ENCODE measurements at regions not wholly inside any gene's neighbourhood (a gene's known extent, or its start where the extent isn't known, plus 50 kb on each side); places are given as distances from the start of the nearest gene placed in this dataset.
"Not testable (repeated sequence)": the region's sequence is repeated elsewhere in the genome, so short reads cannot be mapped to it uniquely, and the experiment has no call there.

GRCh38 chr6:57985734-57986133 is 668.3 kb downstream of the PRIM2 start:
- DNase-seq (ENCODE audit: low spot score in 2 of 2); H3K9me3 ChIP-seq; H3K36me3 ChIP-seq (replicated peaks); H3K27me3 ChIP-seq (ENCODE audit: low read depth); H3K4me1 ChIP-seq; H3K4me3 ChIP-seq; in situ Hi-C loops (cut with MboI; ENCODE audit: low sequenced_read_pairs): not testable (repeated sequence)

DNA sequence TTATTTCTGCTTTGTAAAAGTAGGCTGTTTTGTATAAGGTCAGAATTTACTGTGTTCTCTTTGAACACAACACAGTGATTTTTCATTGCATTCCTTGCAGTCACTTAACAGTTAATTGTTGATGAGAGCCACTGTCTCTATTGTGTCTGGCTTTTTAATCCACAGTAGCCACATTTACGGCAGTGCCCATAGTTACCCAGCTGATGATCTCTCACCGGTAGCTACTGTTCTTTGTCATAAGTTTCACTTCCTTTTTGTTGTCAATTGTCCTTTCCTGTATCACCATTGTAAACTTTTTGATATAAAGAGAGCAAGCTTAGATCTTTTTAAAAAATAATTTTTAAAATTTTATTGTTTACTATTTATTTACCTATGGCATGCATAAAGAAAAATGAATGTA is 669.2 kb downstream of the PRIM2 start:
- H3K9me3 ChIP-seq; H3K36me3 ChIP-seq (replicated peaks); H3K27me3 ChIP-seq (ENCODE audit: low read depth); in situ Hi-C loops (cut with MboI; ENCODE audit: low sequenced_read_pairs); H3K4me3 ChIP-seq; DNase-seq (ENCODE audit: low spot score in 2 of 2); H3K4me1 ChIP-seq: not testable (repeated sequence)

DNA sequence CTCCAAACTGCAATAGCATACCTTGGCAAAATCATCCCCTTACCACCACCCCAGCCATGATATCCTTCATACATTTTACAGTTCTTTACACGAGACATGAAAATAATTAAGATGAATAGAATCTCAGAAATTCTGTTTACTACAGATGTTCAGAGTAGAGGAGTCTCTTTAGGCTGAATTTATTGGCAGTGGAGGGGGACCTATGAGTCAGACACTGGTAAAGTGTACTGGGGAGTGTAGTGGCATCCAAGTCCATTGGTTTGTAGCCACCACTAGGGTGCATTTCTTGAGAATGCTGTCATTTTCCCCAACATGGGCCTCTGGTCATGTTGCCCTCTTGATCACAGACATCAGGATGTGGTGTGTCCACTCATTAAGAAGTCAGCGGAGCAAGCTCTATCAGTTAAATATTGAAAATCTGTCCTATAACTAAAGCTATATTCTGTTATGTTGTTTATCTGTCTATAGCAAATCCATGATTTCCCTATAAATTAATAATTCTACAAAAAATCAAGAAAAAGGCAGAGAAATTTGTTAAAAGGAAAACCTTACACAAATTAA is 672.2 kb downstream of the PRIM2 start:
- DNase-seq (ENCODE audit: low spot score in 2 of 2); H3K36me3 ChIP-seq (replicated peaks); in situ Hi-C loops (cut with MboI; ENCODE audit: low sequenced_read_pairs); H3K27me3 ChIP-seq (ENCODE audit: low read depth); H3K4me1 ChIP-seq; H3K9me3 ChIP-seq; H3K4me3 ChIP-seq: not testable (repeated sequence)

- H3K9me3 ChIP-seq; H3K4me3 ChIP-seq; H3K36me3 ChIP-seq (replicated peaks); in situ Hi-C loops (cut with MboI; ENCODE audit: low sequenced_read_pairs); H3K27me3 ChIP-seq (ENCODE audit: low read depth); DNase-seq (ENCODE audit: low spot score in 2 of 2); H3K4me1 ChIP-seq: not testable (repeated sequence)
Observed at GRCh38 chr6:57998858-57999619, 681.6 kb downstream of the PRIM2 start.

- H3K9me3 ChIP-seq; in situ Hi-C loops (cut with MboI; ENCODE audit: low sequenced_read_pairs): not testable (repeated sequence)
Observed at GRCh38 chr6:58000233-58000632, 682.8 kb downstream of the PRIM2 start.

DNA sequence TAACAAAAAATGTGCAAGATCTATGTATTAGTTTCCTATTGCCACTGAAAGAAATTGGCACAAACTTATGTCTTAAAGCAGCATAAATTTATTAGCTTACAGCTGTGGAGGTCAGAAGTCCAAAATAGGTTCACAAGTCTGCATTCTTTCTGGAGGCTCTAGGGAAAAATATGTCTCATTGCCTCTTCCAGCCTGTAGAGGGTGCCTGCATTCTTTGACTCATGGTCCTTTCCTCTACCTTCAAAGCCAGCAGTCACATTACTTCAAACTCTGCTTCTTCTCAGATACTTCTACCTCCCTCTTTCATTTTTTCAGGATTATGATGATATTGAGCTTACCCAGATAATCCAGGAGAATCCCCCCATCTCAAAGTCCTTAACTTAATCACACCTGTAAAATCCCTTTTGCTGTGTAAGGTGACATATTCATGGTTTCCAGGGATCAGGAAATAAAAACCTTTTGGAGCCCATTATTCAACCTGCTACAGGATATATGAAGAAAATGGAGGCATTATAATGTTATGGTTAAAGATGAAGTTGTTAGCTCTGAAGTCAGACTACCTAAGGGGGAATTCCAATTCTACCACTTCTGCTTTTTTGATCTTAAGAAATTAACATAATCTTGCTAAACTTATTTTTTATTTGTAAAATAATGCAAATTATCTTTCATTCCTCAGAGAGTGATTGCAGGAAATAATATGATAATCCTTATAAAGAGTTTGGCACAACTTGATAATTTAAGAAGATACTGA is 686.2 kb downstream of the PRIM2 start:
- H3K4me1 ChIP-seq; H3K27me3 ChIP-seq (ENCODE audit: low read depth); in situ Hi-C loops (cut with MboI; ENCODE audit: low sequenced_read_pairs); H3K4me3 ChIP-seq; H3K9me3 ChIP-seq; DNase-seq (ENCODE audit: low spot score in 2 of 2); H3K36me3 ChIP-seq (replicated peaks): not testable (repeated sequence)

More at GRCh38 chr6:58000233-58000632, 682.8 kb downstream of the PRIM2 start:
- H3K4me3 ChIP-seq; DNase-seq (ENCODE audit: low spot score in 2 of 2); H3K27me3 ChIP-seq (ENCODE audit: low read depth); H3K36me3 ChIP-seq (replicated peaks); H3K4me1 ChIP-seq: not testable (repeated sequence)

DNA sequence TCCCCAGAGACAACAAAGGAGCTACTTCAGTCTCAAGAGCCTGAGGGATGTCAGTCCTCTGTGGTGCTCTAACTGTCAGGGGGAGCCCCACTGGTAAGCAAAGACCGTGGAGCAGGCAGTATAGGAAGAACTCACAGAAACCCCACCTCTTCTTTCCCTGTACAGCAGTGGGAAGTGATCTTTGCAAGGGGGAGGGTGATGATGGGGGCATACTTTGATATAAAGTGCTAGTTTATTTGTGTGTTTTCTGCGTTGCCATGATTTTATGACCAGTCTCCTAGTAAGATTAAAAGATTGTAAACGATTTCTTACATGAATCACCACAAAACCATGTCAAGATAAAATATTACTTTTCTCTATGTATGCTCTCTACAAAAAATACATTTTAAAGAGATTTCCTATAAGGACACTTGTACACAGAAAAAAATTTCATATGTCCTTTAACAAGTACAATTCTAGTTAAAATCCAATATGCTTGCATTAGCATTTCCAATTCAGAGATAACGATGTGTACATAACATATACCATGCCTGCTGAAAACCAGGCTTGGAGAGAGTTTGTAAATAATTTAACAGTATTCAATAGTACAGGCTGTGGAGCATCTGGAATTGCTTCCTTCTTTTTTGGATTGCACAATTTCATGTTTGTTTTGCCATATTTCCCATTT is 690.0 kb downstream of the PRIM2 start:
- H3K4me1 ChIP-seq; H3K4me3 ChIP-seq; in situ Hi-C loops (cut with MboI; ENCODE audit: low sequenced_read_pairs); H3K36me3 ChIP-seq (replicated peaks); DNase-seq (ENCODE audit: low spot score in 2 of 2); H3K27me3 ChIP-seq (ENCODE audit: low read depth); H3K9me3 ChIP-seq: not testable (repeated sequence)

DNA sequence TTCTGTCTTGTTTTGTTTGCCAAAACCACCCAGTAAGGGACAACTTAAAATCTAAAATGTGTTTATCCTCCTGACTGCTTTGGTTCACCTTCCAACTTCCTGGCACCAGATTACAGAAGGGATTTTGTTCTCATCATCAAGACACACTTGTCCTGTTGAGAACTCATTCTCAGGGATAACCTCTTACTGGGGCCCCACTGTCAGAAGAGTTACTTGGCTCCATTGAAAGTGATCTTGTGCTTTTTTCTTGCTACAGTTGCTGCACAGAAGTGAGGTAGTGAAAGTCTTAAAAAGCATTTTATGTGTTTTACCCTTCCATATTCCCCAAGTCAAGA is 690.5 kb downstream of the PRIM2 start:
- not testable (repeated sequence) for DNase-seq (ENCODE audit: low spot score in 2 of 2); H3K4me3 ChIP-seq

GRCh38 chr6:58011954-58012600 is 694.6 kb downstream of the PRIM2 start:
- H3K27me3 ChIP-seq (ENCODE audit: low read depth); in situ Hi-C loops (cut with MboI; ENCODE audit: low sequenced_read_pairs); H3K4me3 ChIP-seq; H3K9me3 ChIP-seq; H3K4me1 ChIP-seq; H3K36me3 ChIP-seq (replicated peaks); DNase-seq (ENCODE audit: low spot score in 2 of 2): not testable (repeated sequence)

More for the DNA sequence above, 690.5 kb downstream of the PRIM2 start:
- H3K36me3 ChIP-seq (replicated peaks); H3K4me1 ChIP-seq; in situ Hi-C loops (cut with MboI; ENCODE audit: low sequenced_read_pairs); H3K27me3 ChIP-seq (ENCODE audit: low read depth); H3K9me3 ChIP-seq: not testable (repeated sequence)

- in situ Hi-C loops (cut with MboI; ENCODE audit: low sequenced_read_pairs); H3K9me3 ChIP-seq; H3K4me1 ChIP-seq; H3K27me3 ChIP-seq (ENCODE audit: low read depth); H3K4me3 ChIP-seq; H3K36me3 ChIP-seq (replicated peaks); DNase-seq (ENCODE audit: low spot score in 2 of 2): not testable (repeated sequence)
Observed at GRCh38 chr6:58016614-58017013, 699.2 kb downstream of the PRIM2 start.

DNA sequence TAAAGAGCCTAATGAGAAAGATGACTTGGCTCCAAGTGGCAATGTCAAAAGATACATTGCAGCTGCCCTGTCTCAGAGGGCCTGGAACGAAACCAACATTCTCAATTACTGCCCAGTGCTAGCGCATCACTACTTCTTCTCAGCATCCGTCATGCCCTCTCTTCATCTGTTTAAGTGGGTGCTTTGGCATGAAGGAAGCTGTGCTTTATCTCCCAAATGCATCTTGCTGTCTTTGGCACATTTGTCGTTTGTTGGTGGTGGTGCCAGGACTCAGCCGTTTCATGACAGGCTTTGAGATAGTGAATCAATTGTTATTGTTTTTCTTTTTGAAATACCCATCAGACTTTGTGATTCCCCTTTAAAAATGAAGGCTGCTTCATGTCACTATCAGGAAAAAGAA is 710.8 kb downstream of the PRIM2 start:
- H3K27me3 ChIP-seq (ENCODE audit: low read depth); DNase-seq (ENCODE audit: low spot score in 2 of 2); H3K4me1 ChIP-seq; H3K4me3 ChIP-seq; H3K9me3 ChIP-seq; H3K36me3 ChIP-seq (replicated peaks); in situ Hi-C loops (cut with MboI; ENCODE audit: low sequenced_read_pairs): not testable (repeated sequence)

DNA sequence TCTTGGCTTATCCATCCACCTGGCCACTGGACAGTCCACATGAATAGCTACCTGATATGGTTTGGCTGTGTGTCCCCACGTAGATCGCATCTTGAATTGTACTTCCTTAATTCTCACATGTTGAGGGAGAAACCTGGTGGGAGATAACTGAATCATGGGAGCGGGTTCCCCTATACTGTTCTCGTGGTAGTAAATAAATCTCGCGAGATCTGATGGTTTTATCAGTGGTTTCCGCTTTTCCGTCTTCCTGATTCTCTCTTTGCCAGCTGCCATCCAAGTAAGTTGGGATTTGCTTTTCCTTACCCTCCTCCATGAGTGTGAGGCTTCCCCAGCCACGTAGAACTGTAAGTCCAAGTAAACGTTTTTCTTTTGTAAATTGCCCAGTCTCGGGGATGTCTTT is 720.8 kb downstream of the PRIM2 start:
- H3K4me1 ChIP-seq; H3K9me3 ChIP-seq; in situ Hi-C loops (cut with MboI; ENCODE audit: low sequenced_read_pairs); H3K4me3 ChIP-seq; DNase-seq (ENCODE audit: low spot score in 2 of 2); H3K27me3 ChIP-seq (ENCODE audit: low read depth); H3K36me3 ChIP-seq (replicated peaks): not testable (repeated sequence)

GRCh38 chr6:58046584-58046983 is 729.2 kb downstream of the PRIM2 start:
- H3K27me3 ChIP-seq (ENCODE audit: low read depth); DNase-seq (ENCODE audit: low spot score in 2 of 2); H3K36me3 ChIP-seq (replicated peaks); H3K4me3 ChIP-seq; H3K9me3 ChIP-seq; in situ Hi-C loops (cut with MboI; ENCODE audit: low sequenced_read_pairs); H3K4me1 ChIP-seq: not testable (repeated sequence)

- DNase-seq (ENCODE audit: low spot score in 2 of 2); H3K9me3 ChIP-seq; H3K36me3 ChIP-seq (replicated peaks); H3K4me3 ChIP-seq; H3K4me1 ChIP-seq; in situ Hi-C loops (cut with MboI; ENCODE audit: low sequenced_read_pairs); H3K27me3 ChIP-seq (ENCODE audit: low read depth): not testable (repeated sequence)
Observed at GRCh38 chr6:58047389-58047788, 730.0 kb downstream of the PRIM2 start.
